Body of pancreas (tissue), 4 donors: ENCODE measurements at regions not wholly inside any gene's neighbourhood (a gene's known extent, or its start where the extent isn't known, plus 50 kb on each side); places are given as distances from the start of the nearest gene placed in this dataset.

ENCODE experiments used
- ATAC-seq: fragments of 150-250 bp; one replicate; pipeline ENCODE4 v1.9.1; 2016
- DNase-seq, 4 donors: peaks; one replicate each; pipeline ENCODE4 v3.0.0-alpha.2; 2019
- H3K27ac ChIP-seq, 4 donors: fragments of 200-600 bp; sonication (generic); 1 replicate in 3 of 4; 2 replicates in 1 of 4; pipeline versions ENCODE4 v1.5.1 to v1.6.1; 2016 to 2019; ENCODE audit warnings: mild to moderate bottlenecking in 1 of 4, mixed read lengths in 1 of 4, moderate library complexity in 1 of 4
- H3K27me3 ChIP-seq, 2 donors: fragments of 200-600 bp; sonication (generic); one replicate each; pipeline ENCODE4 v1.6.0; 2016; ENCODE audit warnings: mild to moderate bottlenecking in 1 of 2
- H3K36me3 ChIP-seq, 2 donors: fragments of 200-600 bp; sonication (generic); replicated peaks in 1 of 2; 2 replicates each; pipeline ENCODE4 v1.5.1; 2016; ENCODE audit warnings: low read depth in 2 of 2; ENCODE audit not compliant: insufficient read depth in 1 of 2
- H3K4me1 ChIP-seq: fragments of 200-600 bp; sonication (generic); one replicate; pipeline ENCODE4 v1.6.0; 2016
- H3K4me3 ChIP-seq, 2 donors: fragments of 200-600 bp; sonication (generic); 1 replicate in 1 of 2; 2 replicates in 1 of 2; pipeline ENCODE4 v1.5.1; 2016 to 2019
- H3K9me3 ChIP-seq, 3 donors: fragments of 200-600 bp; sonication (generic); 1 replicate in 2 of 3; 2 replicates in 1 of 3; pipeline ENCODE4 v1.5.1; 2016
- CTCF ChIP-seq, 7 experiments: fragments of 450-650 bp in 4 of 7; fragments of 200-600 bp in 3 of 7; sonication (generic) in 3 of 7; IDR thresholded peaks; one replicate each; pipeline ENCODE4 v1.5.1; 2016 to 2019; ENCODE audit warnings: antibody characterized with exemption in 7 of 7
- POLR2A ChIP-seq, 3 donors: fragments of 450-650 bp; IDR thresholded peaks; one replicate each; pipeline ENCODE4 v1.6.1; 2016; ENCODE audit warnings: antibody characterized with exemption in 3 of 3, mild to moderate bottlenecking in 2 of 3
- WGBS, 2 donors: methylation state at CpG; one replicate each; pipeline ENCODE4 v1.1.5; 2017; 5-methylcytosine and 5-hydroxymethylcytosine counted together
- intact Hi-C: fragments of 100-400 bp; cut with DNase I; formaldehyde crosslinking; loops from one replicate; pipeline ENCODE4 v1.15.1; 2023

GRCh38 chr6:40904583-40905194 lies 134.3 kb downstream of the UNC5CL start:
- H3K36me3 ChIP-seq, result no peaks in the 10 kb centered on the region
- WGBS, 2 donors, result 89 to 90% methylated on average over 2 of the region's 2 CpGs
- ATAC-seq, result no peak
- no peak for DNase-seq
- TF ChIP-seq POLR2A (IDR thresholded peaks at IDR 0.05) (no peak), CTCF (IDR thresholded peaks at IDR 0.05) (no peak)
- peaks cover 11% of the 10 kb centered on the region for H3K4me1 ChIP-seq
- H3K27me3 ChIP-seq, result no peaks in the 10 kb centered on the region
- H3K9me3 ChIP-seq, result no peaks in the 10 kb centered on the region
- H3K4me3 ChIP-seq, result no peak overlapping the region
- H3K27ac ChIP-seq, result no peak overlapping the region
- intact Hi-C loops, result no loop called here

GRCh38 chr6:40903456-40903855 lies 135.6 kb downstream of the UNC5CL start:
- Histone ChIP-seq H3K4me3 (no peak overlapping the region), H3K4me1 (peaks cover 14% of the 10 kb centered on the region), H3K36me3 (no peaks in the 10 kb centered on the region), H3K9me3 (no peaks in the 10 kb centered on the region), H3K27me3 (no peaks in the 10 kb centered on the region), H3K27ac (no peak overlapping the region)
- TF ChIP-seq CTCF (IDR thresholded peaks at IDR 0.05) (no peak), POLR2A (IDR thresholded peaks at IDR 0.05) (no peak)
- DNase-seq, result no peak
- WGBS, 2 donors, result 67 to 74% methylated on average over 1 of the region's 1 CpG
- no peak for ATAC-seq
- intact Hi-C loops, result no loop called here

GRCh38 chr6:40901322-40902055 lies 137.5 kb downstream of the UNC5CL start:
- no peaks in the 10 kb centered on the region for H3K9me3 ChIP-seq
- H3K36me3 ChIP-seq, result no peaks in the 10 kb centered on the region
- ATAC-seq (no peak), DNase-seq (no peak)
- H3K27me3 ChIP-seq, result no peaks in the 10 kb centered on the region
- peaks cover 21% of the 10 kb centered on the region for H3K4me1 ChIP-seq
- no peak overlapping the region for H3K27ac ChIP-seq
- intact Hi-C loops, result no loop called here
- 78 to 100% methylated on average over 1 of the region's 1 CpG for WGBS, 2 donors
- TF ChIP-seq POLR2A (IDR thresholded peaks at IDR 0.05) (no peak), CTCF (IDR thresholded peaks at IDR 0.05) (no peak)
- no peak overlapping the region for H3K4me3 ChIP-seq

- no peaks in the 10 kb centered on the region for H3K27me3 ChIP-seq
- no peak for DNase-seq
- 67 to 74% methylated on average over 5 of the region's 5 CpGs for WGBS, 2 donors
- peaks cover 28% of the 10 kb centered on the region for H3K4me1 ChIP-seq
- ATAC-seq, result no peak
- H3K36me3 ChIP-seq, result no peaks in the 10 kb centered on the region
- no peak overlapping the region for H3K27ac ChIP-seq
- H3K9me3 ChIP-seq, result no peaks in the 10 kb centered on the region
- TF ChIP-seq CTCF (IDR thresholded peaks at IDR 0.05) (no peak), POLR2A (IDR thresholded peaks at IDR 0.05) (no peak)
- intact Hi-C loops, result no loop called here
- no peak overlapping the region for H3K4me3 ChIP-seq
These were observed 138.2 kb downstream of the UNC5CL start for GRCh38 chr6:40900791-40901190.
